ENCODE measurements at regions not wholly inside any gene's neighbourhood (a gene's known extent, or its start where the extent isn't known, plus 50 kb on each side); places are given as distances from the start of the nearest gene placed in this dataset.

- in situ Hi-C loops (cut with HindIII; ENCODE audit: low sequenced_read_pairs): loop anchor here (5.0 kb wide), 1 partner anchor 38 kb away; no protein-coding TSS in a partner anchor
- DNase-seq (ENCODE audit: low read depth): no peak
- no peak overlapping the region for H3K4me3 ChIP-seq (ENCODE audit: low read depth, low read length)
- TF ChIP-seq, protein P1, sequence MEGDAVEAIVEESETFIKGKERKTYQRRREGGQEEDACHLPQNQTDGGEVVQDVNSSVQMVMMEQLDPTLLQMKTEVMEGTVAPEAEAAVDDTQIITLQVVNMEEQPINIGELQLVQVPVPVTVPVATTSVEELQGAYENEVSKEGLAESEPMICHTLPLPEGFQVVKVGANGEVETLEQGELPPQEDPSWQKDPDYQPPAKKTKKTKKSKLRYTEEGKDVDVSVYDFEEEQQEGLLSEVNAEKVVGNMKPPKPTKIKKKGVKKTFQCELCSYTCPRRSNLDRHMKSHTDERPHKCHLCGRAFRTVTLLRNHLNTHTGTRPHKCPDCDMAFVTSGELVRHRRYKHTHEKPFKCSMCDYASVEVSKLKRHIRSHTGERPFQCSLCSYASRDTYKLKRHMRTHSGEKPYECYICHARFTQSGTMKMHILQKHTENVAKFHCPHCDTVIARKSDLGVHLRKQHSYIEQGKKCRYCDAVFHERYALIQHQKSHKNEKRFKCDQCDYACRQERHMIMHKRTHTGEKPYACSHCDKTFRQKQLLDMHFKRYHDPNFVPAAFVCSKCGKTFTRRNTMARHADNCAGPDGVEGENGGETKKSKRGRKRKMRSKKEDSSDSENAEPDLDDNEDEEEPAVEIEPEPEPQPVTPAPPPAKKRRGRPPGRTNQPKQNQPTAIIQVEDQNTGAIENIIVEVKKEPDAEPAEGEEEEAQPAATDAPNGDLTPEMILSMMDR (IDR thresholded peaks at IDR 0.05; ENCODE audit: low read depth, low read length, missing control alignments): no peak
Measured at GRCh38 chr7:444606-445005, 75.0 kb downstream of the PDGFA start.

DNA sequence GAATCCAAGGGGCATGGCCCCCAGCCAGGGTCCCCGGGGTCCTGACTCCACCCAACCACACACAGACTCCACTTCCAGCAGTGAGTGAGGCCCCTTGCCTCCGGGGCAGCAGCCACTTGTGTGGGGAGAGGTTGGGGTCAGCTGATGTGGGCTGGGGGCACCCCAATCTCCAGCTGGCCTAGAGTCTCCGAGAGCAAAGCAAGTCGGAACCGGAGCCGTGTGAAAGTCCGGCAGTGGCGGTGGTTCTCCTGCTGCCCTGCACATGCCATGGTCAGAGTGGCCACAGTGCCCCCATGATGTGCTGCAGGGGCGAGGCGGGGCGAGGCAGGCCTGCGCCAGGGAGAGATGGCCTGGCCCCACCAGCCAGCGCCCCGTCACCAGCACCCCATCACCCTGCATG is 74.6 kb downstream of the PDGFA start:
- H3K4me3 ChIP-seq (ENCODE audit: low read depth, low read length): no peak overlapping the region
- DNase-seq (ENCODE audit: low read depth): no peak
- TF ChIP-seq, protein P1 (IDR thresholded peaks at IDR 0.05; ENCODE audit: low read depth, low read length, missing control alignments): no peak
- in situ Hi-C loops (cut with HindIII; ENCODE audit: low sequenced_read_pairs): loop anchor here (5.0 kb wide), 1 partner anchor 37 kb away; no protein-coding TSS in a partner anchor

DNA sequence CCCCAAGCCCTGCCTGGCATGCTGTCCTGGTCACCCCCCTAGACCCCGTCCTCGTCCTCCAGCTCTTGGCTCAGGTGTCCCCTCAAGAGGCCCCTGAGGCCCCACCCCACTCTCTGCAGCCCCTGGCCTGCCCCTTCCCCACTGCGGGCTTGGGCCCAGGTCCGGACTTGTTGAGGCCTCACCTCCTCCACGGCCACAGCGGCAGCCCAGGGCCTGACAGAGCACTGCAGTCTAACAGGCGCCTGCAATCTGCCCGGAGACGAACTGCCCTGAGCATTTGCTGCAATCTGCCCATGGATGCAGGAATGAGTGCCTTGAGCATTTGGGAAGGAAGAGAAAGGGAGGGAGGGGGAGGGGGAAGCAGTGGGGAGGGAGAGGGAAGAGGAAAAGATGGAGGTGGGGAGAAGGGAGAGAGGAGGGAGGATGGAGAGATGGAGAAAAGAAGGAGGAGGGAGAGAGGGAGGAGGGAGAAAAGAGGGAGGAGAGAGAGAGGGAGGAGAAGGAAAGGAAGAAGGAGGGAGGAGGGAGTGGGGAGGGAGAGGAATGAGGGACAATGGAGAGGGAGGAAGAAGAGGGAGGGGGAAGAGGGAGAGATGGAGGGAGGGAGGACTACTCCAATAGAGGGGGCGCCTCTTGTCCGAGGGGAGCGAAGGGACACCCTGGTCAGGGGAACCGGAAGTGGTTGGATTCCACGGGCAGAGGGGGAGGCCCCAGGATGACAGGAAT is 73.9 kb downstream of the PDGFA start:
- in situ Hi-C loops (cut with HindIII; ENCODE audit: low sequenced_read_pairs): loop anchor here (5.0 kb wide), 1 partner anchor 37 kb away; no protein-coding TSS in a partner anchor
- no peak overlapping the region for H3K4me3 ChIP-seq (ENCODE audit: low read depth, low read length)
- TF ChIP-seq, protein P1 (IDR thresholded peaks at IDR 0.05; ENCODE audit: low read depth, low read length, missing control alignments): no peak
- DNase-seq (ENCODE audit: low read depth): no peak

- in situ Hi-C loops (cut with HindIII; ENCODE audit: low sequenced_read_pairs): loop anchor here (5.0 kb wide), 1 partner anchor 36 kb away; no protein-coding TSS in a partner anchor
- H3K4me3 ChIP-seq (ENCODE audit: low read depth, low read length): no peak overlapping the region
- TF ChIP-seq, protein P1 (IDR thresholded peaks at IDR 0.05; ENCODE audit: low read depth, low read length, missing control alignments): no peak
- DNase-seq (ENCODE audit: low read depth): no peak
Measured at GRCh38 chr7:446289-446935, 73.2 kb downstream of the PDGFA start.
